H1 (cell line): ENCODE measurements at regions not wholly inside any gene's neighbourhood (a gene's known extent, or its start where the extent isn't known, plus 50 kb on each side); places are given as distances from the start of the nearest gene placed in this dataset.

Experiments
- CTCF ChIA-PET: fragments of 300-600 bp; sonication (Branson Sonifier 250); formaldehyde crosslinking; loops from one replicate; lab custom pipeline; 2021; ENCODE audit not compliant: partially characterized antibody; lab: Charles Lee
- POLR2A ChIA-PET: fragments of 300-600 bp; sonication (Branson Sonifier 250); formaldehyde crosslinking; loops from one replicate; lab custom pipeline; 2021; ENCODE audit warnings: inconsistent platforms; ENCODE audit not compliant: partially characterized antibody; lab: Charles Lee
- DNase-seq, 2 experiments: peaks; one replicate each; pipeline versions ENCODE4 v3.0.0 to v3.0.0-alpha.2; 2010 to 2022; ENCODE audit warnings: low spot score in 2 of 2, low read depth in 1 of 2, mixed read lengths in 1 of 2
- FAIRE-seq: peaks from 2 replicates; lab custom pipeline; 2011; peaks lifted over from hg19 to GRCh38; lab: Jason Lieb, UNC
- H2AFZ ChIP-seq: 2 replicates; pipeline ENCODE4 v1.8.1; 2012; ENCODE audit warnings: low read length, inconsistent platforms
- H2AK5ac ChIP-seq: 2 replicates; pipeline ENCODE4 v1.6.1; 2013; ENCODE audit warnings: low read depth, low read length
- H2BK120ac ChIP-seq: replicated peaks from 2 replicates; pipeline ENCODE3; 2013; ENCODE audit warnings: low read depth, low read length, inconsistent platforms
- H2BK12ac ChIP-seq: 2 replicates; pipeline ENCODE4 v1.6.1; 2013; ENCODE audit warnings: low read depth, low read length
- H2BK15ac ChIP-seq: 2 replicates; pipeline ENCODE4 v1.6.1; 2013; ENCODE audit warnings: low read length
- H2BK20ac ChIP-seq: 2 replicates; pipeline ENCODE4 v1.6.1; 2013; ENCODE audit warnings: low read length
- H2BK5ac ChIP-seq: 2 replicates; pipeline ENCODE4 v1.6.1; 2013; ENCODE audit warnings: low read depth, low read length
- H3K14ac ChIP-seq: 2 replicates; pipeline ENCODE4 v1.6.1; 2013; ENCODE audit warnings: inconsistent platforms; ENCODE audit not compliant: insufficient read length
- H3K18ac ChIP-seq: 2 replicates; pipeline ENCODE4 v1.6.1; 2013; ENCODE audit warnings: low read length; ENCODE audit errors: extremely low read depth
- H3K23ac ChIP-seq: 2 replicates; pipeline ENCODE4 v1.6.1; 2013; ENCODE audit warnings: inconsistent platforms; ENCODE audit not compliant: insufficient read length
- H3K23me2 ChIP-seq: 2 replicates; pipeline ENCODE4 v1.6.1; 2013; ENCODE audit warnings: low read depth, low read length
- H3K27ac ChIP-seq: 2 replicates; pipeline ENCODE4 v1.6.1; 2011; ENCODE audit warnings: low read depth, low read length, inconsistent platforms
- H3K27me3 ChIP-seq, 4 experiments: replicated peaks in 1 of 4; 1 replicate in 1 of 4; 2 replicates in 3 of 4; pipeline versions ENCODE4 v1.6.1 to v1.8.1; 2011 to 2013; ENCODE audit warnings: low read length in 3 of 4, mild to moderate bottlenecking in 3 of 4, inconsistent platforms in 2 of 4, mixed read lengths in 2 of 4, moderate library complexity in 1 of 4; ENCODE audit not compliant: control insufficient read depth in 3 of 4, insufficient read depth in 3 of 4; ENCODE audit errors: extremely low read depth in 1 of 4
- H3K36me3 ChIP-seq, 4 experiments: 2 replicates each; pipeline versions ENCODE4 v1.6.1 to v1.8.1; 2011 to 2013; ENCODE audit warnings: mild to moderate bottlenecking in 4 of 4, low read length in 3 of 4, moderate library complexity in 2 of 4, control low read depth in 1 of 4, inconsistent platforms in 1 of 4; ENCODE audit not compliant: insufficient read depth in 4 of 4, control insufficient read depth in 2 of 4
- H3K4ac ChIP-seq: replicated peaks from 2 replicates; pipeline ENCODE3; 2013; ENCODE audit warnings: low read length, low read depth, mixed read lengths, inconsistent platforms; ENCODE audit not compliant: insufficient read length
- H3K4me1 ChIP-seq, 4 experiments: replicated peaks in 1 of 4; 1 replicate in 1 of 4; 2 replicates in 3 of 4; pipeline versions ENCODE4 v1.6.1 to v1.8.1; 2011 to 2013; ENCODE audit warnings: low read length in 3 of 4, inconsistent platforms in 2 of 4, mixed read lengths in 1 of 4; ENCODE audit not compliant: insufficient read depth in 4 of 4, control insufficient read depth in 3 of 4
- H3K4me2 ChIP-seq, 2 experiments: 2 replicates each; pipeline versions ENCODE4 v1.6.1 to v1.8.1; 2011 to 2013; ENCODE audit warnings: low read depth in 2 of 2, low read length in 2 of 2, control low read depth in 1 of 2, inconsistent platforms in 1 of 2, mild to moderate bottlenecking in 1 of 2; ENCODE audit not compliant: insufficient read depth in 1 of 2
- H3K4me3 ChIP-seq, 4 experiments: fragments of 200-600, 300-600 bp in 1 of 4; sonication (generic), shearing (Covaris generic), sonication (Bioruptor Twin) in 1 of 4; 2 replicates each; pipeline versions ENCODE4 v1.5.1 to v1.8.1; 2011 to 2016; ENCODE audit warnings: low read length in 4 of 4, low read depth in 3 of 4, control low read depth in 2 of 4, inconsistent platforms in 2 of 4, mild to moderate bottlenecking in 2 of 4, mixed read lengths in 1 of 4, moderate library complexity in 1 of 4; ENCODE audit not compliant: insufficient read depth in 2 of 4; ENCODE audit errors: extremely low read depth in 1 of 4
- H3K56ac ChIP-seq: replicated peaks from 2 replicates; pipeline ENCODE3; 2013; ENCODE audit warnings: low read depth, mild to moderate bottlenecking, mixed read lengths, low read length, inconsistent platforms; ENCODE audit not compliant: insufficient read length
- H3K79me1 ChIP-seq: 2 replicates; pipeline ENCODE4 v1.6.1; 2013; ENCODE audit warnings: low read depth, low read length, control low read depth
- H3K79me2 ChIP-seq, 2 experiments: 2 replicates each; pipeline versions ENCODE4 v1.6.1 to v1.8.1; 2012 to 2013; ENCODE audit warnings: low read length in 2 of 2, mild to moderate bottlenecking in 2 of 2, inconsistent platforms in 1 of 2; ENCODE audit not compliant: insufficient read depth in 2 of 2, control insufficient read depth in 1 of 2
- H3K9ac ChIP-seq, 4 experiments: replicated peaks in 1 of 4; 1 replicate in 1 of 4; 2 replicates in 3 of 4; pipeline versions ENCODE4 v1.6.1 to v1.8.1; 2011 to 2013; ENCODE audit warnings: low read depth in 3 of 4, low read length in 3 of 4, control low read depth in 2 of 4, mild to moderate bottlenecking in 2 of 4, moderate library complexity in 2 of 4, inconsistent platforms in 1 of 4; ENCODE audit errors: extremely low read depth in 1 of 4
- H3K9me3 ChIP-seq, 2 experiments: 2 replicates each; pipeline versions ENCODE4 v1.6.1 to v1.8.1; 2012 to 2013; ENCODE audit warnings: mild to moderate bottlenecking in 2 of 2, moderate library complexity in 2 of 2, control low read depth in 1 of 2, inconsistent platforms in 1 of 2, low read depth in 1 of 2, low read length in 1 of 2, mixed read lengths in 1 of 2; ENCODE audit not compliant: insufficient read depth in 2 of 2
- H4K20me1 ChIP-seq, 2 experiments: replicated peaks in 1 of 2; 2 replicates each; pipeline versions ENCODE3 to v1.8.1; 2011 to 2013; ENCODE audit warnings: inconsistent platforms in 2 of 2, low read length in 2 of 2, mild to moderate bottlenecking in 1 of 2; ENCODE audit not compliant: insufficient read depth in 2 of 2, control insufficient read depth in 1 of 2
- H4K5ac ChIP-seq: 2 replicates; pipeline ENCODE4 v1.6.1; 2013; ENCODE audit warnings: low read length, low read depth, mixed read lengths, inconsistent platforms; ENCODE audit not compliant: insufficient read length
- H4K8ac ChIP-seq: 2 replicates; pipeline ENCODE4 v1.8.0; 2013; ENCODE audit warnings: mild to moderate bottlenecking, moderate library complexity, low read length, inconsistent platforms; ENCODE audit not compliant: insufficient read depth; ENCODE audit errors: extremely low read depth
- H4K91ac ChIP-seq: replicated peaks from 2 replicates; pipeline ENCODE3; 2013; ENCODE audit warnings: low read length, mixed read lengths, inconsistent platforms; ENCODE audit not compliant: insufficient read length
- CBX5 ChIP-seq: fragments of 300-800, 300-1000 bp; sonication (generic); IDR thresholded peaks from 2 replicates; pipeline ENCODE4 v1.7.1; 2016; ENCODE audit warnings: antibody characterized with exemption, low read length, low read depth
- CREB1 ChIP-seq: IDR thresholded peaks from 2 replicates; pipeline ENCODE4 v1.6.1; 2012; ENCODE audit warnings: inconsistent platforms
- GABPA ChIP-seq: IDR thresholded peaks from 2 replicates; pipeline ENCODE4 v1.6.1; 2011; ENCODE audit warnings: mild to moderate bottlenecking, low read length, moderate library complexity, borderline replicate concordance; ENCODE audit not compliant: insufficient read depth
- JUN ChIP-seq: IDR thresholded peaks from 2 replicates; pipeline ENCODE4 v1.6.1; 2011; ENCODE audit warnings: low read depth, mild to moderate bottlenecking, improper control_type of control experiment, low read length
- NANOG ChIP-seq: IDR thresholded peaks from 2 replicates; pipeline ENCODE4 v1.6.1; 2011; ENCODE audit warnings: low read length, low read depth, mild to moderate bottlenecking, inconsistent platforms; ENCODE audit not compliant: insufficient read depth, poor library complexity, severe bottlenecking
- RFX5 ChIP-seq: IDR thresholded peaks from 2 replicates; pipeline ENCODE4 v1.6.1; 2011; ENCODE audit warnings: low read depth, low read length, improper control_type of control experiment, borderline replicate concordance
- SAP30 ChIP-seq: fragments of 300-600 bp; sonication (generic); IDR thresholded peaks from 2 replicates; pipeline ENCODE4 v1.7.1; 2012; ENCODE audit warnings: low read length, moderate library complexity, mild to moderate bottlenecking, inconsistent platforms; ENCODE audit not compliant: insufficient read depth, insufficient replicate concordance
- TAF7 ChIP-seq: optimal IDR thresholded peaks from 2 replicates; pipeline ENCODE3; 2011; ENCODE audit warnings: low read depth, mild to moderate bottlenecking, inconsistent platforms, low read length, moderate library complexity, borderline replicate concordance
- YY1 ChIP-seq: IDR thresholded peaks from 2 replicates; pipeline ENCODE4 v1.6.1; 2011; ENCODE audit warnings: low read depth, mild to moderate bottlenecking, low read length
- WGBS, 2 experiments: shearing (Covaris generic) in 1 of 2; methylation state at CpG; one replicate each; pipeline versions ENCODE4 v1.1.6 to v1.1.7; 2013 to 2015; ENCODE audit warnings: low lambda C conversion rate in 2 of 2, mixed read lengths in 2 of 2, inconsistent platforms in 1 of 2, low coverage in 1 of 2, missing lambda C conversion rate in 1 of 2; ENCODE audit not compliant: insufficient replicate concordance in 2 of 2, insufficient coverage in 1 of 2, insufficient read length in 1 of 2; ENCODE audit errors: extremely low coverage in 1 of 2, missing lambda C conversion rate in 1 of 2; 5-methylcytosine and 5-hydroxymethylcytosine counted together

- H3K4me1 ChIP-seq, result peaks cover 0 to 15% (median 5%) of the 10 kb centered on the region in 4 experiments; a peak in 4 of 7 replicates
- H2BK5ac ChIP-seq, result no peak overlapping the region
- no peak overlapping the region for H4K8ac ChIP-seq
- H3K9me3 ChIP-seq, result no peaks in the 10 kb centered on the region
- no peaks in the 10 kb centered on the region for H3K79me2 ChIP-seq
- no peak overlapping the region for H2BK20ac ChIP-seq
- no peaks in the 10 kb centered on the region for H3K23me2 ChIP-seq
- H4K91ac ChIP-seq, result no peak overlapping the region
- no peak overlapping the region for H2AFZ ChIP-seq
- no peaks in the 10 kb centered on the region for H4K20me1 ChIP-seq
- H3K4me3 ChIP-seq, result no peak overlapping the region
- no peak overlapping the region for H2BK15ac ChIP-seq
- FAIRE-seq, result no peak
- ChIA-PET POLR2A (no interaction called here), CTCF (interaction anchor here (1.0 to 2.3 kb wide), 2 partner anchors 10 to 91 kb away, joined by 3 to 9 read pairs; no protein-coding TSS in a partner anchor)
- no peaks in the 10 kb centered on the region for H3K79me1 ChIP-seq
- no peak overlapping the region for H3K27ac ChIP-seq
- H4K5ac ChIP-seq, result no peak overlapping the region
- no peak overlapping the region for H3K4ac ChIP-seq
- H3K23ac ChIP-seq, result no peak overlapping the region
- no peak overlapping the region for H3K56ac ChIP-seq
- DNase-seq, result no peak
- H3K27me3 ChIP-seq, result no peaks in the 10 kb centered on the region; a peak in 1 of 7 replicates
- H2AK5ac ChIP-seq, result 0 out of 2 replicates have a peak overlapping the region, but pooled peaks have one; percentile 65
- peak overlapping the region; percentile 70 for H2BK120ac ChIP-seq
- peak overlapping the region; percentile 60; the same call in 1 of the 2 replicates for H2BK12ac ChIP-seq
- H3K4me2 ChIP-seq, result no peak overlapping the region
- no peaks in the 10 kb centered on the region for H3K36me3 ChIP-seq
- no peak overlapping the region for H3K9ac ChIP-seq
- 89% methylated on average over 4 of the region's 4 CpGs; no CpG with 5 or more reads in 1 of the 2 experiments for WGBS, 2 experiments
- H3K18ac ChIP-seq, result no peak overlapping the region
- no peak overlapping the region for H3K14ac ChIP-seq
- TF ChIP-seq RFX5 (no peak), CREB1 (no peak), NANOG (no peak), JUN (no peak), CBX5 (no peak), TAF7 (no peak), YY1 (no peak), GABPA (no peak), SAP30 (no peak)
Measured at GRCh38 chr2:62292190-62292589, 96.3 kb downstream of the B3GNT2 start.
